Stomach (tissue), 8 donors: ENCODE measurements at regions not wholly inside any gene's neighbourhood (a gene's known extent, or its start where the extent isn't known, plus 50 kb on each side); places are given as distances from the start of the nearest gene placed in this dataset.

ENCODE experiments used
- DNase-seq, 2 donors: peaks; one replicate each; pipeline versions ENCODE4 v3.0.0 to v3.0.0-alpha.2; 2013 to 2019
- H3K27ac ChIP-seq, 5 donors: fragments of 200-600 bp in 4 of 5; sonication (generic) in 4 of 5; one replicate each; pipeline ENCODE4 v1.5.1; 2013 to 2019; ENCODE audit warnings: mild to moderate bottlenecking in 1 of 5, moderate library complexity in 1 of 5
- H3K27me3 ChIP-seq, 3 donors: fragments of 200-600 bp; sonication (generic); one replicate each; pipeline ENCODE4 v1.5.1; 2017 to 2019; ENCODE audit warnings: mixed run types in 1 of 3
- H3K36me3 ChIP-seq, 4 donors: fragments of 200-600 bp; sonication (generic); 1 replicate in 3 of 4; 2 replicates in 1 of 4; pipeline ENCODE4 v1.5.1; 2016 to 2019
- H3K4me1 ChIP-seq, 4 donors: fragments of 200-600 bp; sonication (generic); one replicate each; pipeline ENCODE4 v1.5.1; 2016 to 2019
- H3K4me3 ChIP-seq, 4 donors: fragments of 200-600 bp; sonication (generic) in 3 of 4; one replicate each; pipeline ENCODE4 v1.5.1; 2016 to 2019; ENCODE audit warnings: mild to moderate bottlenecking in 1 of 4
- H3K9me3 ChIP-seq, 4 donors: fragments of 200-600 bp; sonication (generic); one replicate each; pipeline ENCODE4 v1.5.1; 2016 to 2019
- CTCF ChIP-seq, 7 experiments: fragments of 450-650 bp in 4 of 7; fragments of 200-600 bp in 3 of 7; sonication (generic) in 3 of 7; IDR thresholded peaks; one replicate each; pipeline ENCODE4 v1.5.1; 2016 to 2019; ENCODE audit warnings: antibody characterized with exemption in 7 of 7, control low read depth in 2 of 7, mild to moderate bottlenecking in 1 of 7
- EP300 ChIP-seq: sonication (generic); formaldehyde crosslinking; IDR thresholded peaks from one replicate; pipeline ENCODE4 v1.6.1; 2017; ENCODE audit warnings: antibody characterized with exemption
- POLR2A ChIP-seq, 4 donors: fragments of 450-650 bp; IDR thresholded peaks; one replicate each; pipeline ENCODE4 v1.6.1; 2016; ENCODE audit warnings: antibody characterized with exemption in 4 of 4, control low read depth in 2 of 4, mild to moderate bottlenecking in 1 of 4, moderate library complexity in 1 of 4
- POLR2AphosphoS5 ChIP-seq, 3 donors: sonication (generic); formaldehyde crosslinking; IDR thresholded peaks; one replicate each; pipeline ENCODE4 v1.6.1; 2016; ENCODE audit warnings: antibody characterized with exemption in 3 of 3
- WGBS, 5 donors: extraction: QIAGEN DNeasy Blood & Tissue Kit in 3 of 5; methylation state at CpG; one replicate each; pipeline versions ENCODE4 v1.1.5 to v1.1.7; 2013 to 2018; 5-methylcytosine and 5-hydroxymethylcytosine counted together
- intact Hi-C: fragments of 100-400 bp; cut with DNase I; formaldehyde crosslinking; loops from one replicate; pipeline ENCODE4 v1.15.1; 2023; ENCODE audit warnings: low total_unique reads
- donor health status: healthy with polysubstance abuse.
- donor health status: Bipolar disorder and iron deficiency.
- donor health status: healthy.

GRCh38 chr4:138845054-138845453 is 170.5 kb upstream of the NOCT start:
- DNase-seq: no peak
- intact Hi-C loops: no loop called here

GRCh38 chr4:138843616-138844015 is 172.0 kb upstream of the NOCT start:
- WGBS, 5 donors: 69 to 82% (median 79%) methylated on average over 7 of the region's 7 CpGs
- Histone ChIP-seq H3K4me3 (no peak overlapping the region), H3K9me3 (no peaks in the 10 kb centered on the region), H3K27ac (no peak overlapping the region), H3K4me1 (no peaks in the 10 kb centered on the region), H3K27me3 (no peaks in the 10 kb centered on the region), H3K36me3 (no peaks in the 10 kb centered on the region)
- TF ChIP-seq CTCF (IDR thresholded peaks at IDR 0.05) (no peak), EP300 (no peak), POLR2AphosphoS5 (IDR thresholded peaks at IDR 0.05) (no peak), POLR2A (IDR thresholded peaks at IDR 0.05) (no peak)
- DNase-seq: no peak
- intact Hi-C loops: no loop called here

More at GRCh38 chr4:138845054-138845453, 170.5 kb upstream of the NOCT start:
- Histone ChIP-seq H3K27me3 (no peaks in the 10 kb centered on the region), H3K4me3 (no peak overlapping the region), H3K4me1 (no peaks in the 10 kb centered on the region), H3K27ac (no peak overlapping the region), H3K36me3 (no peaks in the 10 kb centered on the region), H3K9me3 (no peaks in the 10 kb centered on the region)
- TF ChIP-seq POLR2A (IDR thresholded peaks at IDR 0.05) (no peak), CTCF (IDR thresholded peaks at IDR 0.05) (no peak), POLR2AphosphoS5 (IDR thresholded peaks at IDR 0.05) (no peak), EP300 (no peak)
- WGBS, 5 donors: 55 to 68% (median 57%) methylated on average over 6 of the region's 6 CpGs

- no peaks in the 10 kb centered on the region for H3K36me3 ChIP-seq
- intact Hi-C loops: no loop called here
- H3K27ac ChIP-seq: no peak overlapping the region
- no peaks in the 10 kb centered on the region for H3K9me3 ChIP-seq
- TF ChIP-seq EP300 (no peak), POLR2A (IDR thresholded peaks at IDR 0.05) (no peak), CTCF (IDR thresholded peaks at IDR 0.05) (no peak), POLR2AphosphoS5 (IDR thresholded peaks at IDR 0.05) (no peak)
- DNase-seq: no peak
- H3K4me1 ChIP-seq: no peaks in the 10 kb centered on the region
- H3K4me3 ChIP-seq: no peak overlapping the region
- H3K27me3 ChIP-seq: no peaks in the 10 kb centered on the region
Measured at GRCh38 chr4:138841343-138841742, 174.2 kb upstream of the NOCT start.

- Histone ChIP-seq H3K9me3 (no peaks in the 10 kb centered on the region), H3K4me1 (no peaks in the 10 kb centered on the region), H3K4me3 (no peak overlapping the region), H3K27ac (no peak overlapping the region), H3K36me3 (no peaks in the 10 kb centered on the region), H3K27me3 (no peaks in the 10 kb centered on the region)
- DNase-seq: no peak
- intact Hi-C loops: no loop called here
- TF ChIP-seq EP300 (no peak), CTCF (IDR thresholded peaks at IDR 0.05) (no peak), POLR2AphosphoS5 (IDR thresholded peaks at IDR 0.05) (no peak), POLR2A (IDR thresholded peaks at IDR 0.05) (no peak)
- WGBS, 5 donors: 70 to 79% (median 75%) methylated on average over 4 of the region's 4 CpGs
Measured at GRCh38 chr4:138838251-138838650, 177.3 kb upstream of the NOCT start.
